ENCODE measurements at regions not wholly inside any gene's neighbourhood (a gene's known extent, or its start where the extent isn't known, plus 50 kb on each side); places are given as distances from the start of the nearest gene placed in this dataset.

DNA sequence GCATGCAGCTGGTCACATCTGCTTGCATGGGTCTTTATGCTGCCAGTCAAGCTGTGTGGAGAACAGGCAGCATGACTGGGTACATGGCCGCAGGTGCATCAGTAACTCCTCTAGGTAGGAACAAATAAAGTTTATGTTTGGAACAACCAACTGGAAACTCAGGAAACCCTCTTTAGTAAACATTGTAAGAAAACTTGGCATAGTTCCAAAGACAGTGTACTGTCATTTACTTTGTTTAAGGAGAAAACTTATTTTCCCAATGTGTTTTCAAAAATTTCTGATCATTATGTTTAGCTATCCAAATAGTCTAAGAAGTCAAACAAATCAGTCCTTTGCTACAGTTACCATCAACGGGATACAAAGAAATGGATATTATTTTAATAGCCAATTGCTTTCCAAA lies 386.0 kb downstream of the CHSY3 start:
- Histone ChIP-seq H3K4me1 (ENCODE audit: control insufficient read depth, insufficient read depth, low read length) (peaks cover 2% of the 10 kb centered on the region; the same call in 1 of the 2 replicates), H3K27ac (ENCODE audit: low read depth, low read length) (no peak overlapping the region), H3K9me3 (ENCODE audit: control insufficient read depth, insufficient read depth, low read depth, low read length) (no peaks in the 10 kb centered on the region), H3K27me3 (ENCODE audit: control insufficient read depth, insufficient read depth, low read length) (no peaks in the 10 kb centered on the region), H3K36me3 (ENCODE audit: control insufficient read depth, insufficient read depth, low read length) (no peaks in the 10 kb centered on the region), H3K9ac (ENCODE audit: low read length) (no peak overlapping the region), H3K4me3 (ENCODE audit: low read depth, low read length) (no peak overlapping the region)

DNA sequence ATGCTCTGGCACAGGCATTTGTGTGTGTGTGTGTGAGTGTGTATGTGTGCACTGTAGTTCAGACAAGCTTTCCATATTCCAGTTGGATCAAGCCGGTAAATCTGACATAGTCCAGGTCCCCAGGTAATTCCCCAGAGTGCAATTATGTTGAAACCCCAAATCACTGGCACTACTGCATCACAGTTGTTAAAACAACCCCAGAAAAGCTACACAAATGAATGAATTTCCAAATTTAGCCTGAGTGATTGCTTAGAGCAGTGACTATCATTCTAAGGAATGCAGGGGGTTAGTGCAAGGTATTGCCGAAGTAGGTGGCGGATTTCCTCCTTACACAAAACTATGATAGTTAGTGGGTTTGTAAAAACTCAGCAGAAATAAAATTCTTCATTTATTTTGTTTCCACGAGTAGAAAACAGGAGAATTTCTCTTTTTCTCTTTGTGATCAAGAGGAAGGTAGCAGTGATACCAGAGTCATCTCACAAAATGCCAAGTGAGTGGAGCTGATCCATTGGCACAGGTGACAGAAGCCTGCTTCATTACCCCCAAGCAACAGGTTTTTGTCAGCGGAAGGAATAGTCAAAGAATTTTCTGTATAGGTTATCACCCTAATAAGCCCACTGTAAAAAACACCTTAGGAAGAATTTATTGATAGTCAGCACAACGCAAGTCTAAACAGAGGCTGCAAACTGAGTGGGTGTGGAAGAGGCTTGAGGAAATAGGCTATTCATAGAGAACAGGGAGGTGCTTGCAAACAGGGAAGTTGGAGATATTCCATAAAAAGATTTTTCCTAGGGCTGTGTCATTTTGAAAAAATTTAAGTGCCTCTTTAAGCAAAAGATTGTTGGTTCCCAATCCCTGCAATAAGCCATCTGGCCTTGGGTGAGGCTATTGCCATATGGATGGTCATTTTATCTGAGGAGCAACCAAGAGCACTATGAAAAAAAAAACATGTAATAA lies 385.1 kb downstream of the CHSY3 start:
- Histone ChIP-seq H3K4me3 (ENCODE audit: low read depth, low read length) (no peak overlapping the region), H3K4me1 (ENCODE audit: control insufficient read depth, insufficient read depth, low read length) (peaks cover 2% of the 10 kb centered on the region; the same call in 1 of the 2 replicates), H3K9ac (ENCODE audit: low read length) (no peak overlapping the region), H3K27ac (ENCODE audit: low read depth, low read length) (no peak overlapping the region), H3K36me3 (ENCODE audit: control insufficient read depth, insufficient read depth, low read length) (no peaks in the 10 kb centered on the region), H3K9me3 (ENCODE audit: control insufficient read depth, insufficient read depth, low read depth, low read length) (no peaks in the 10 kb centered on the region), H3K27me3 (ENCODE audit: control insufficient read depth, insufficient read depth, low read length) (no peaks in the 10 kb centered on the region)

DNA sequence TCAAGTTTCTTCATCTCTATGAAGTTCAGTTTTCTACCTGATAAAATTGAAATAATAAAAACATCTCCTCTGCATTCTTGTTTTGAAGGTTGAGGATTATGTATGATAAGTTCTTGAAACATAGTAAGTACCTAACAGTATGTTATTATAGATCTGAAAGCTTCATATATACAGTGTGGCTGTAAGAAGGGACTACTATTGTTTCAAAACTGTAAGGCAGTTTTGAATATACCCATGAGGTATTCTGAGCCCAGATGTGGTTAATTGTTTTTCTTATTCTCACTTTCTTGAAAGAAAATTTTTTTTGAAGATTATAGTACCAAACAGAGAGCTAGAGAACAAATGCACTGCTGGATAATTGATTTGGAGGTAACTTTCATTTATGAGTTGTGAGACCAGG lies 383.2 kb downstream of the CHSY3 start:
- Histone ChIP-seq H3K36me3 (ENCODE audit: control insufficient read depth, insufficient read depth, low read length) (no peaks in the 10 kb centered on the region), H3K9ac (ENCODE audit: low read length) (no peak overlapping the region), H3K27me3 (ENCODE audit: control insufficient read depth, insufficient read depth, low read length) (no peaks in the 10 kb centered on the region), H3K9me3 (ENCODE audit: control insufficient read depth, insufficient read depth, low read depth, low read length) (no peaks in the 10 kb centered on the region), H3K4me1 (ENCODE audit: control insufficient read depth, insufficient read depth, low read length) (peaks cover 2% of the 10 kb centered on the region; the same call in 1 of the 2 replicates), H3K27ac (ENCODE audit: low read depth, low read length) (no peak overlapping the region), H3K4me3 (ENCODE audit: low read depth, low read length) (no peak overlapping the region)

DNA sequence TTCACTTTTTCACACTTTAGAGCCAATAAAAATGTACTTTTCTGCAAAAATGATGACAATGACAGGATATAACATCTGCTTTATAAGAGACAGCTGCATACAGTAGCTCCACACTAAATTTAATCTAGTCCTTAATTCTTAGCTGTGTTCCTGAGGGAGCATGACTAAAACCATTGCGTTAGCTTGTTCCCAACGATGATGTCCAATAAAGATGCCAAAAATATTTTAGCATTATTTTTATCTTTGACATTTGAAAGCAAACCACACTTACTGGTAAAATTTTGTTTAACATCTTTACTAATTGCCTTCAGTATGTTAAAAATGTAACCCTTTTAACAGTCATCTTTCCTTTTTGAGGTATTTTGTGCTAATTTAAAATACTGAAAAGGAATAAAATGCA lies 382.7 kb downstream of the CHSY3 start:
- H3K9ac ChIP-seq (ENCODE audit: low read length) = no peak overlapping the region
- H3K4me3 ChIP-seq (ENCODE audit: low read depth, low read length) = no peak overlapping the region
- H3K4me1 ChIP-seq (ENCODE audit: control insufficient read depth, insufficient read depth, low read length) = peaks cover 2% of the 10 kb centered on the region; the same call in 1 of the 2 replicates
- no peaks in the 10 kb centered on the region for H3K36me3 ChIP-seq (ENCODE audit: control insufficient read depth, insufficient read depth, low read length)
- no peak overlapping the region for H3K27ac ChIP-seq (ENCODE audit: low read depth, low read length)
- no peaks in the 10 kb centered on the region for H3K9me3 ChIP-seq (ENCODE audit: control insufficient read depth, insufficient read depth, low read depth, low read length)
- H3K27me3 ChIP-seq (ENCODE audit: control insufficient read depth, insufficient read depth, low read length) = no peaks in the 10 kb centered on the region

DNA sequence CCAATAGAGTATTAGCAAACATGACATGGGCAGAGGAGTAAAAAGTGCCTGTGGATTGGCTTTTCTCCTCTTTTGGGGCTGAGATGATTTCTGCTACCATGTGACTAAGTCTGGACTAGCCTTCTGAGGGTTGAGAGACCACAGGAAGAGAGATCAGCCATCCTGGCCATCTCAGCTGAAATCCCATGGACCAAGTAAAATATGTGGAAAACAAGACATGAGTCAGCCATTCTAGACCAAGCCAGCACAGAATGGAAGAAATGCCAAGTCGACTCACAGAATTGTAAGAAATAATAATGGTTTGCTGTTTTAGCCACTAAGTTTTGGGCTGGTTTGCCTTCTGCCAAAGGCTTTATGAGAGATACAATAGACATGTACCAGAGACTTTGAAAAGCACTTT lies 377.8 kb downstream of the CHSY3 start:
- Histone ChIP-seq H3K9me3 (ENCODE audit: control insufficient read depth, insufficient read depth, low read depth, low read length) (no peaks in the 10 kb centered on the region), H3K9ac (ENCODE audit: low read length) (no peak overlapping the region), H3K36me3 (ENCODE audit: control insufficient read depth, insufficient read depth, low read length) (no peaks in the 10 kb centered on the region), H3K27me3 (ENCODE audit: control insufficient read depth, insufficient read depth, low read length) (peaks cover 22% of the 10 kb centered on the region), H3K4me1 (ENCODE audit: control insufficient read depth, insufficient read depth, low read length) (no peaks in the 10 kb centered on the region), H3K4me3 (ENCODE audit: low read depth, low read length) (no peak overlapping the region), H3K27ac (ENCODE audit: low read depth, low read length) (no peak overlapping the region)

DNA sequence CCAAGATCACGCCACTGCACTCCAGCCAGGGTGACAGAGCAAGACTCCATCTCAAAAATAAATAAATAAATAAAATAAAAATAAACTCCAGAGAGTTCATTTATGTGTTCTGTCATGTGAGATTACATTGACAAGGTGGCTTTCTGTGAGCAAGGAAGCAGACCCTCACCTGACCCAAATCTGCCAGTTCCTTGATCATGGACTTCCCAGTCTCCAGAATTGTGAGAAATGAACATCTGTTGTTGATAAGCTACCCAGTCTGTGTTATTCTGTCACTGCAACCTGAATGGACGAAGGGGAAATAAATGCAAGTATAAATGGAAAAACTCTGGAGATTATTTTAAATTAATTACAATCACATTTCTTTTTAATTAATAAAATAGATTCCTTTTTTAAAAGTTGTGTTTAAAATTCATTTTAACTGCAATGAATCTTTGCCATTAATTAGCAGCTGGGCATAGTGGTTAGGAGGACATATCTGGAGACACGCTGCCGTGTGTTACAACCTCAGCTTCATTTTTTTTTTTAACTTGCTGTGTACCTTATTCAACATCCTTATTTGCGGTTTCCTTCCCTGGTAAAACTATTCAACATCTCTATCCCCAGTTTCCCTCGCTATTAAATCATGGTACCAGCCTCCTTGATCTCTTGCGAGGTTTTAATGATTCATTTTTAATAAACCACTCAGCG lies 376.4 kb downstream of the CHSY3 start:
- H3K4me1 ChIP-seq (ENCODE audit: control insufficient read depth, insufficient read depth, low read length) = no peaks in the 10 kb centered on the region
- no peak overlapping the region for H3K4me3 ChIP-seq (ENCODE audit: low read depth, low read length)
- H3K9ac ChIP-seq (ENCODE audit: low read length) = no peak overlapping the region
- H3K9me3 ChIP-seq (ENCODE audit: control insufficient read depth, insufficient read depth, low read depth, low read length) = no peaks in the 10 kb centered on the region
- no peak overlapping the region for H3K27ac ChIP-seq (ENCODE audit: low read depth, low read length)
- no peaks in the 10 kb centered on the region for H3K36me3 ChIP-seq (ENCODE audit: control insufficient read depth, insufficient read depth, low read length)
- H3K27me3 ChIP-seq (ENCODE audit: control insufficient read depth, insufficient read depth, low read length) = peaks cover 36% of the 10 kb centered on the region

DNA sequence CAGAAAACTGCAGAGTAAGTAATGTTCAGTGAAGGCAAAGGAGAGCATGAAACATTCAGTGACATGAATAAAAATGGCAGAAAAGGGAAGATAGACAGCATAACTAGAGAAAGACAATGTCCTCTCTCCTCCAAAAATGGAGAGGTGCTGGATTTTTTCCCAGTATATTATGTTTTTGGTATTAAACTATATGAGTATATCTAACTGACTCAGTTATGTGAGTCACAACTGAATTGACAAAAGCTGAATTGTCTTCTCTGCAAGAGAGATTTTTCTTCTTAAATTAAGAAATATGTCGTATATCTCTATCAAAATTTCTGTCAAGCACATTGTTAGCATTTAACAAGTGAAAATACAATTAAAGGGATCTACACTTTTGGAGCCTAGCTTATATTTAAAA lies 375.1 kb downstream of the CHSY3 start:
- H3K36me3 ChIP-seq (ENCODE audit: control insufficient read depth, insufficient read depth, low read length) = no peaks in the 10 kb centered on the region
- no peak overlapping the region for H3K27ac ChIP-seq (ENCODE audit: low read depth, low read length)
- H3K9ac ChIP-seq (ENCODE audit: low read length) = no peak overlapping the region
- H3K4me3 ChIP-seq (ENCODE audit: low read depth, low read length) = no peak overlapping the region
- H3K9me3 ChIP-seq (ENCODE audit: control insufficient read depth, insufficient read depth, low read depth, low read length) = no peaks in the 10 kb centered on the region
- peaks cover 48% of the 10 kb centered on the region for H3K27me3 ChIP-seq (ENCODE audit: control insufficient read depth, insufficient read depth, low read length)
- H3K4me1 ChIP-seq (ENCODE audit: control insufficient read depth, insufficient read depth, low read length) = no peaks in the 10 kb centered on the region

DNA sequence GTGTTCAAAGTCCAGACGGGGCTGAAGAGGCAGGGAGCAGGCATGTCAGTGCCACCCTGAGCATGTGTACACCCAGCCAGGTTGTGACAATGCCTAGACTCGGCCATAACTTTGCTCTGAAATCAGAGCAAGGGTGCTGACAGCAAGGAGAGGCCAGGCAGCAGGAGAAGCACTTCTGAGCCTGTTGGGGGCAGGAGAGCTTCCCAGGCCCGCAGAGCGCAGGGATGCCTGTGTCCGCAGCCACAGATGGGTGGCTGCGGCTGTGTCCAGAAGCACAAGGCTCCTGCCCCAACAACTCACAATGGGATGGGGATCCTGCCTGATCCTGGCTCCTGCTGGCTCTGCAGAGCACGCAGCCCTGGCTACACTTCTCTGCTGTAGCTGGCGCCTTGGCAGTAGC lies 373.9 kb downstream of the CHSY3 start:
- Histone ChIP-seq H3K4me1 (ENCODE audit: control insufficient read depth, insufficient read depth, low read length) (no peaks in the 10 kb centered on the region), H3K9ac (ENCODE audit: low read length) (no peak overlapping the region), H3K27ac (ENCODE audit: low read depth, low read length) (no peak overlapping the region), H3K4me3 (ENCODE audit: low read depth, low read length) (no peak overlapping the region), H3K9me3 (ENCODE audit: control insufficient read depth, insufficient read depth, low read depth, low read length) (no peaks in the 10 kb centered on the region), H3K27me3 (ENCODE audit: control insufficient read depth, insufficient read depth, low read length) (peaks cover 60% of the 10 kb centered on the region), H3K36me3 (ENCODE audit: control insufficient read depth, insufficient read depth, low read length) (no peaks in the 10 kb centered on the region)

DNA sequence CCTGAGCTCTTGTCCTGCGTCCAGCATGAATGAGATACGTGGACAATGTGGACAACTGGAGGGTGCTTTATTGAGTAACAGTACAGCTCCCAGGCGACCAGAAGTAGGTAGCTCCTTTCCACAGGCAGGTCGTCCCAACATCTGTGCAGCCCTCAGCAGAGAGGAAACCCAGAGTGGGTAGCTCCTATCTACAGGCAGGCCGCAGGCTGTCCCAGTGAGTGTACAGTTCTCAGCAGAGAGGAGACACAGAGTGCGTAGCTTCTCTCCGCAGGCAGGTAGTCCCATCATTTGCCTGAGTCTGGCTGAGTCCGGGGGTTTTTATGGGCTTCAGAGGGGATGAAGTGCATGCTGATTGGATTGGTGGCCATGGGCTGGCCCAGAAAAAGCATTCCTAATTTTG lies 373.3 kb downstream of the CHSY3 start:
- Histone ChIP-seq H3K27me3 (ENCODE audit: control insufficient read depth, insufficient read depth, low read length) (peaks cover 63% of the 10 kb centered on the region), H3K36me3 (ENCODE audit: control insufficient read depth, insufficient read depth, low read length) (no peaks in the 10 kb centered on the region), H3K9me3 (ENCODE audit: control insufficient read depth, insufficient read depth, low read depth, low read length) (no peaks in the 10 kb centered on the region), H3K4me3 (ENCODE audit: low read depth, low read length) (no peak overlapping the region), H3K9ac (ENCODE audit: low read length) (no peak overlapping the region), H3K4me1 (ENCODE audit: control insufficient read depth, insufficient read depth, low read length) (no peaks in the 10 kb centered on the region), H3K27ac (ENCODE audit: low read depth, low read length) (no peak overlapping the region)

DNA sequence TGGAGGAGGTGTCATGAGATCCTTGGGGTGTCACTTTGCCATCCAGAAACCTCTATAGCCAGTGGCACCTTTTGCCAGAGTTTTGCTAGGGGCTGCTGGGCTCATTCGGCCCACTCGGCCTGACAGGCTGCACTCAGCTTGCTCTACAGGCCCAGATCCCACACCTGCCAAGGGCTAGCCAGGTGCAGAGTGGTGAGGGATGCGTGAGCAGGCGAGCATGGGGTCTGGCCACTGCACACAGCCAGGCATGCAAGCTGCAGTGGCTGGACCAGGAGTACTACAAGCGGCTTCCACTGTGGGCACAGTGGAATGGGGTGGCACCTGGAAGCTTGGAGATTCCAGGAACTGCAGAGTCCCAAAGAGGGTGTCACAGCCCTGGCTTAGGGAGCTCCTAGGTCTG lies 372.7 kb downstream of the CHSY3 start:
- H3K36me3 ChIP-seq (ENCODE audit: control insufficient read depth, insufficient read depth, low read length) = no peaks in the 10 kb centered on the region
- no peak overlapping the region for H3K9ac ChIP-seq (ENCODE audit: low read length)
- H3K9me3 ChIP-seq (ENCODE audit: control insufficient read depth, insufficient read depth, low read depth, low read length) = no peaks in the 10 kb centered on the region
- no peak overlapping the region for H3K27ac ChIP-seq (ENCODE audit: low read depth, low read length)
- H3K4me3 ChIP-seq (ENCODE audit: low read depth, low read length) = no peak overlapping the region
- H3K4me1 ChIP-seq (ENCODE audit: control insufficient read depth, insufficient read depth, low read length) = no peaks in the 10 kb centered on the region
- H3K27me3 ChIP-seq (ENCODE audit: control insufficient read depth, insufficient read depth, low read length) = peaks cover 68% of the 10 kb centered on the region

DNA sequence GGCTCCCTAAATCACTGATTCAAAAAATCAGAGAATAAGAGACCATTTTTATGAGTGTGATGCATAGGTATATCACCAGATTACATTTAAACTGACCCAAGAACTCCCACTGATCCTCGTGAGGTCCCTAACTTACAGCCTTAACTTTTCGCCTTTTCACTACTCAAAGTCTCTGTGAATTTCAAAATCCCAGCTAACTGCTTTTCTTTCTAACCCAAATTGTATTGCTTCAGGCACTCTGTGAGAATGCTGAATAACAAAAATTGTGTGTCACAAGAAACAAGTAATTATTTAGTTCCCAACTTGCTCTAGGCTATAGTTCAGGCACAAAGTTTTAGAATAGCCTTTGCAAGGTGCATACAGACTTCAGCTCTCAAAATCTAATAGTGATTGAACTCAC lies 368.6 kb downstream of the CHSY3 start:
- Histone ChIP-seq H3K9me3 (ENCODE audit: control insufficient read depth, insufficient read depth, low read depth, low read length) (no peaks in the 10 kb centered on the region), H3K27ac (ENCODE audit: low read depth, low read length) (no peak overlapping the region), H3K9ac (ENCODE audit: low read length) (no peak overlapping the region), H3K4me1 (ENCODE audit: control insufficient read depth, insufficient read depth, low read length) (no peaks in the 10 kb centered on the region), H3K27me3 (ENCODE audit: control insufficient read depth, insufficient read depth, low read length) (peaks cover 95% of the 10 kb centered on the region), H3K36me3 (ENCODE audit: control insufficient read depth, insufficient read depth, low read length) (no peaks in the 10 kb centered on the region), H3K4me3 (ENCODE audit: low read depth, low read length) (no peak overlapping the region)

Data from HUES6 (cell line).